KOPT-K1 (cell line): ENCODE measurements at regions not wholly inside any gene's neighbourhood (a gene's known extent, or its start where the extent isn't known, plus 50 kb on each side); places are given as distances from the start of the nearest gene placed in this dataset.

Experiments
- H3K27ac ChIP-seq: fragments of 200-600 bp; sonication (generic); 2 replicates; pipeline ENCODE4 v1.5.1; 2016; ENCODE audit warnings: antibody characterized with exemption, mild to moderate bottlenecking, low read depth, low read length; ENCODE audit not compliant: poor library complexity, severe bottlenecking
- H3K36me3 ChIP-seq: fragments of 200-600 bp; sonication (generic); 2 replicates; pipeline ENCODE4 v1.5.1; 2017; ENCODE audit warnings: antibody characterized with exemption, mild to moderate bottlenecking, low read length, moderate library complexity; ENCODE audit not compliant: insufficient read depth
- H3K9me3 ChIP-seq: fragments of 200-600 bp; sonication (generic); 2 replicates; pipeline ENCODE4 v1.5.1; 2017; ENCODE audit warnings: antibody characterized with exemption, low read length, mild to moderate bottlenecking; ENCODE audit not compliant: insufficient read depth, poor library complexity, severe bottlenecking

DNA sequence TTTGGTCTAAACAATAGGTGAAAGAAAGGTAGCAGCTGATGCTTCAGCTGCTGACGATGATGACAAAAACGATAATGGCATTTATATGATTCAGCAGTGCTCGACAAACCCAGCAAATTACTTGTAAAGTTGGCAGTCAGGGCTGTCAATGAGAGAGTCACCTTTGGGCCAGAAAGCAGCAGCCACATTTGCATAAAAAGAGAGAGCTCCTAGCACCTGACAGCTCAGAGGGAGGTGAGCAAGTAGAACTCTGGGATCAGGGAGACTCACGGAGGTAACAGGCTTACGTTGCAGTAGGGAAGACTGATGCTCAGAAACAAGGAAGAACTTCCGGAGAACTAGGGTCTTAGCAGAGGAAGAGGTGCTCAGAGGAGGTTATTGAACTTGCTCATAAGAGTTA is 291.9 kb upstream of the ZFHX3 start:
- H3K27ac ChIP-seq: no peak overlapping the region
- H3K9me3 ChIP-seq: no peaks in the 10 kb centered on the region
- no peaks in the 10 kb centered on the region for H3K36me3 ChIP-seq

DNA sequence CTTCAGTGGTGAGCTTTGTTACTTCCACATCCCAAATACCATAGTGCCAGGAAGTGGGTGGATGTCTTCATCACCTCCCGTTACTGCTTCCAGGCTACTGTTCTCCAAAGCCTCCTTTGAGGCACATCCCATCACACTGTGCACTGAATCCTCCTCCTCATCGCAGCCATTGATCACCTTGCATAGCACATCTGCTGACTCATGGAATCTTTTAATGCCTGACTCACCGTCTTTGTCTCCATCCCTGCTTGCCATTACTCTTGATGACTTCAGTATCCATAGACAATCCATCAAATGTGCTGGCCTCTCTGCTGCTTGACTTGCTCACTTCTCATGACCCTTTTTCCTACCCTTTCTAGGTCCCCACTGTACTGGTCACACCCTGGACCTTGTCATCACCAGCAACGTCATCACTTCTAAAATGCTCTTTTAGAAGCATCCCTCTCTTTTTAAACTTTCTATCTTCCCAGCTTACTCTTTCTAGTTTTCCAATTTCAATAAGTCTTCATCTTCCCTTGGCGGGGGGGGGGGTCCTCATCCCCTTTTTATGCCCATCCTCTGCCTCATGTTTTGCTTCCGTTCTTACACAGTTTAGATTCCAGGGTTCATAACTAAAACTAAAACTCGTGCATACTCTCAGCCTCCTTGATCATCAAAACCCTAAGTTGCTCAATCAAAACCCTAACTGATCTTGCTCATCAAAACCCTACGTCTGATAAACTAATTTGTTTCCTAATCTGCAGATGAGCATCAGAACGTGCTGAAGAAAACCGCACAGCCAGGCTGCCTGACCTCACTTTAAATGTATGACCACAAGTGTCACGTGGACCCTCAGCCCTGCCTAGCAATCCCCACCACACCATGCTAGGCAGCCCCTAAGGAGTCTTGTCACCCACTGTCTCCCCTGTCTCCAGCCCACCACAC is 289.7 kb upstream of the ZFHX3 start:
- H3K9me3 ChIP-seq: no peaks in the 10 kb centered on the region
- H3K36me3 ChIP-seq: no peaks in the 10 kb centered on the region
- H3K27ac ChIP-seq: no peak overlapping the region

DNA sequence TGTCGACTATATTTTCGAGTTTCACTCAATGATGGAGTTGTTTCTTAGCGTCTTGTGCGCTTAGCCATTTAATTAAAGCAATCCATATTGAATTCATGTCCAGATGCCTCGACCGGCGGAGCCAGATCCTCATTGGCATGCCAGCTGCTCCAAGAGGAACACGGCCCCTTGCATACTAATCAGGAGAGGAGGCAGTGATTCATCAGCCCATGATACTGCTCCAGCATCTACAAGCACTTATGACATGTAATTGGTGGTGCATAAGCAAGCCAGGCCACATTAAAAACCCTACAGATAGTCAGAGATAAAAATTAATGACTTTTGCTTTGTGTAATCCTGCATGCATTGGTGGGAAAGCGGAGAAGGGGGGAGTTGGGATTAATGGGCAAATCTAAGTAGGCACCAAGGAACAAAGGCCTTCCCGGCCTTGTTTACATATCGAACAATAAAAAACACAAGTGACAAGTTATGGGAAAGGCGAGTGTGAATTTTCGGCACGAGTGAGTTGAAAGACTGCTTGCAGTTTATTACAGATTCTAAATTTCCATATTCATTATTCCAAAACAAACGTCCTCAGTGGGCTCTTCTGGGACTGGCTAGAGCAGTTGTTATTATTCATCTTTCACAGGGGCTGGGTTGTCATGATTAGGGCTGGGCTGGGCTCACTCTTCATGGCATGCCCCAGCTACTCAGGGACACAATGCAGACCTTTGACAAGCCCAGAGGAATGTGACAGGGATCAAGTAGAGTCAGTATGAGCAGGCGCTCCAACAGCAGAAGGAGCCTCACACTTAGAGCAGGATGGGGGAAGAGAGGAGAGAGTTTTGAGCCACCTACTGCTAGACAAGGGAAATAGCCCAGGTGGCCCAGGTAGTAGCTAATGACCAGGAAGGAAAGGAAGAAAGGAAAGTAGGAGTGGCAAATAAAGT is 281.7 kb upstream of the ZFHX3 start:
- no peaks in the 10 kb centered on the region for H3K36me3 ChIP-seq
- H3K9me3 ChIP-seq: no peaks in the 10 kb centered on the region
- H3K27ac ChIP-seq: no peak overlapping the region

DNA sequence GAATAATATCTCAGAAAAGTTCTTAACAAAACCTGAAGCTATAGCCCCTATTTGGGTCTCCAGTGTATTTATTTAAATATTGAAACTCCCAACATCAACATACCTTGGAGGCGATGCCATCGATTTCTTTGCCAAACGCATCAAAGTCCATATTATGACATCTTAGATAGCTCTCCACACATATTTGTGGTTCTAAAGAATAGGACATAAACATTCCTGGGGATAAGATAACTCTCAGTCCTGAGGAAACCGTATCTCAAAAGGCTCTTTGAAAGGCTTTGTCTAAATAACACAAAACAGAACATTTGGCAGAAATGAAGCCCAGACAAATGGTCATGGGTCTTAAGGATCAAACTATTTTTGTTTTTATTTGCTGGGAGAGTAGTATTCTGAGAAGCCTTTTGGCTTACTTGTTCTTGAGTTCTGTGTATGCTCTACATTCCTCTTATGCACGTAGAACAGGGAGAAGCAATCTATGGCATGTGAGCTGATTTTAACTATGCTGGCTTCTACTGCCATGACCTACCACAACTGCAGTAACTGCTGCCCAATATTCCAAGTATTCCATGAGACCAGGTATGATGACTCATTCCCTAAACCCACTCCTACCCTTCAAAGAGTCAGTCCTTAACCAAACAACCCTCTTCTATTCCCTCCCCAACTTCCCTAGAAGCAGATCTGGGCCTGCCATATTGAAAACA is 279.0 kb upstream of the ZFHX3 start:
- H3K27ac ChIP-seq: no peak overlapping the region
- no peaks in the 10 kb centered on the region for H3K9me3 ChIP-seq
- no peaks in the 10 kb centered on the region for H3K36me3 ChIP-seq

DNA sequence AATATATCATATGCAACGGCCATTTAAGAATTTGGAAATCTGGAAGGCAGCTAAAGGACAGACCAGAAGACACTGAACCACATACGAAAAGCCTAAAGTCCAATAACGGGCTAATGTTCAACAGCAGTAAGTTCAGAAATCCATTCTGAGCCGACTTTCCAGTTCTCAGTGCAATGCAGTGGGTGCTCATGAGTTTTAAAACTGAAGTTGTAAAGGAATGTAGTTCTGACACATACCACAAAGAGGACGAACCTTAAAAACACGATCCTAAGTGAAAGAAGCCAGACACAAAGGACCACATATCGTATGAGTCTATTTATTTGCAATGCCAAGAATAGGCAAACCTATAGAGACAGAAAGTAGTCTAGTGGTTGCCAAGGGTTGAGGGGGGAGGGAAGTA is 278.3 kb upstream of the ZFHX3 start:
- H3K9me3 ChIP-seq: no peaks in the 10 kb centered on the region
- no peak overlapping the region for H3K27ac ChIP-seq
- H3K36me3 ChIP-seq: no peaks in the 10 kb centered on the region

DNA sequence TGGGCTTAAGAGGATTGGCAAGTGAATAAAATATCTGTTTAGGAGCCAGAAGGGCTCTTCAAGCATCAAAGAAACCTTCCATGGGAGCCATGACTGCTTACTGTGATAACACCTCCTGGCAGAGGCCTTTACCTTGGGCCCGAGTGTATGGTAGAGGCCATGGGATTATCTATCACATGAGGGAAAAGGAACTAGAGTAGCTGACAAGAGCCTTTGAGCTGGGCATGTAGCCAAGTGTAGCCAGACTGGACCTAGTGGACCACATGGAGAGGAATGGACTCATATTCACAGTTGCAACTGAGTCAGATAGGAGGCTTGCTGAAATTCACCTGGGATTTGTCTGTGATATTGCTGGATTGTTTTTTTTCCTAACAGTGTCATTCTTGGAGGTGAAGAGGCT is 276.0 kb upstream of the ZFHX3 start:
- H3K36me3 ChIP-seq: no peaks in the 10 kb centered on the region
- no peaks in the 10 kb centered on the region for H3K9me3 ChIP-seq
- H3K27ac ChIP-seq: no peak overlapping the region

DNA sequence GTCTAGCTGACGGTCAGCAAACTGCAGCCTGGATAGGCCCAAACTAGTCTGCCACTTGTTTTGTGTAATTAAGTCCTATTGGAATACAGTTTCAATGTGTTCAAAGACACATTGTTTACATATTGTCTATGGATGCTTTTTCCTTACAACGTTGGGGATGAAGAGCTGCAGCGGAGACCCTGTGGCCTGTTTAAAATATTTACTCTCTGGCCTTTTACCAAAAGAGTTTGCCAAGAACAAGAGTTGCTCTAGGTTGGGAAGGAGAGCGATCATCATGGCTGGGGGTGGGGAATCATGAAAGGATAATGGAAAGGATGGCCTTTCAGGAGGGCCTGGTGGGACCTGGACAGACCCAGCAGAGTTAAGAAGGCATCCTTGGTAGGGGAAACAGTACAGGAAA is 274.9 kb upstream of the ZFHX3 start:
- Histone ChIP-seq H3K36me3 (no peaks in the 10 kb centered on the region), H3K27ac (no peak overlapping the region), H3K9me3 (no peaks in the 10 kb centered on the region)

DNA sequence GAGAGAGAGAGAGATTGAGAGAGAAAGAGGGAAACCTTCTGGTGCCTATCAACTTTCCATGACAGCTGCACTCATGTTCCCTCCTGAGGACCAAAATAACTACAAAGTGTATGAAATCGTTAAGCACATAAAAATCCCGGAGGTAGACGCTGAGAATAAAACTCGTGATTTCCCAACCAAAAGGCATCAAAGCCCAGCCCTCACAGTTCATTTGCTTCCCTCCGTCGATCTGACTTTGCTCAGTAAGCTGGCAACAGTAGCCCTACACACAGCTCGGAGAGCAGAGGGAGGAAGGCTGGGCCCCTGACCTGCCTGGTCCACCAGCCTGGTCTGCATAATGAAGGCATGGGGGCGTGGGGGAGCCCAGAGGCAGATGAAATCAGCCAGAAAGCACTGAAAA is 273.9 kb upstream of the ZFHX3 start:
- H3K36me3 ChIP-seq: no peaks in the 10 kb centered on the region
- H3K9me3 ChIP-seq: no peaks in the 10 kb centered on the region
- H3K27ac ChIP-seq: no peak overlapping the region

DNA sequence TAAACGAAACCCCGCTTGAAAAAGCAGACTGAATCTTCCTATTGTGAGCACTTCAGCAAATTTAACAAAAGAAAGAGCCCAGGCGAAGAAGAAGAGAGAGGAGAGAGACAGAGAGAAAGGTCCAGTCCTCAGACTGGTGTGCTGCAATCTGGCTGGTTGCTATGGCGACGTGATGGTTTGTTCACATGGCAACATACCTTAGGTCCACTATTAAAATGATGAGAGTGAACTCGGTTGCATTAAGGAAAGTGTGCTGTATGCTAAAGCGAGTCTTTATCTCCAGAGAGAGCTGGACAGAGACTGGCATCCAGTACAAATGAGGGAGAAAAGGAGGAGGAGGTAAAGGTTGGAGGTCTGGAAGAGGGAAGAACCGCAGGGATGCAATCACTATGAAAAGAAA is 271.8 kb upstream of the ZFHX3 start:
- Histone ChIP-seq H3K9me3 (no peaks in the 10 kb centered on the region), H3K36me3 (no peaks in the 10 kb centered on the region), H3K27ac (no peak overlapping the region)

DNA sequence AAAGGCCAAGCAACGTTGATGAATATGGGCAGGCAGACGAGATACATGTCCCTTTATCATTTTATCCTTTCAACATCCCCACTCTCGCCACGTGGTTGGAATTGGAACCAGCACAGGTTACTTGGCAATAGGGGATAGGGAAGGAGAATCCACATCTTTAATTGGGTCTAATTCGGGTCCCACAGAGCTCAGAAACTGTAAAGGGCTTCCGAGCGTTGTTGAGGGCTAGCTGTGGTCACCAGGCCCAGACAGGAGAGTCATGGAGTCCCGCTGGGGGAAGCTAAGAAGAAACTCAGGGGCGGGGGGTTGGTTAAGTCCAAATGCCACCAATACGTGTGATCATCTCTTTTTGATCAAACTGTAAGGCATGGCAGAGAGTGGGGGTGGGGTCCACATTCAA is 271.3 kb upstream of the ZFHX3 start:
- Histone ChIP-seq H3K36me3 (no peaks in the 10 kb centered on the region), H3K27ac (no peak overlapping the region), H3K9me3 (no peaks in the 10 kb centered on the region)

DNA sequence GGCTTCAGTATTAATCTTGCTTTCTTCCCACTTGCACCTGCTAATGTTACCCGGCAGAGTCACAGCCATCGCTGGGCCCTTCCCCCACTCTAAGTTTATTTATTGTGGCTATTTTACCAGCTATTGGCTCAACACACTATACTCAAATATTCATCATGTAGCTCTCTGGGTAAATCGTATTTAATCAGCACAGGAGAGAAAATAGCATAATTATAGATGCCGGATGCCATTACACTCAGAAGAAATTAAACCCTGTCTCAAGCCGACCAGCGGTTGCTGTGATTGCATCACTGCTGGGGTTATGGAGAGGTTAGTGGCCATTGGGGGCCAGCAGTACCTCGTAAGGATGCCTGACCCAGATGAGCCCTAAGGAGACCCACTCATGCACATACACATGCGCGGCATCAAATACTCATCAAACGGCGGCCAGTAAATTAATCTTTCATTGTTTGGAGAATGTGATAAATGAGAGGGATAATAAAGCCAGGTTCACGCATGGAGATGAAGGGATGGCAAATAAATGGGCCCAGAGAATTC is 269.5 kb upstream of the ZFHX3 start:
- Histone ChIP-seq H3K27ac (no peak overlapping the region), H3K36me3 (no peaks in the 10 kb centered on the region), H3K9me3 (no peaks in the 10 kb centered on the region)

DNA sequence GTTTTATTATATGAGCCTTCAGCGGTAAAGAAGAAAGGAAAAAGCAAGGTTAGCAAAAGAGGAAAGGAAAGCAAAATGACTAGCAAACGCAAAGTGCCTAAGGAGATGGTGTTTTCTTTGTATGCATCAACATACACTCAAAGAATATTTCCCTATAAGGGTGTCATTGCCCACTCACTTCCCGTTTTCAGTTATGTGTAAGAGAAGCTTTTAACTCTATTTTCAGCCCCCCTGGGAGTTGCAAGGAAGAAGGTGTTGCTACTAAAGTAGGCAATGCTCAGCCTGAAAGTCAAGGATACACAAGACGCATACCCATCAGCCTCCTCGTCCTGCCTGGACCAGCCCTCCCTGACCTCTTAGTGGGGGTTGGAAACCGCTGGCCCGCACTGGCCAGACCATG is 267.7 kb upstream of the ZFHX3 start:
- Histone ChIP-seq H3K27ac (no peak overlapping the region), H3K9me3 (no peaks in the 10 kb centered on the region)

DNA sequence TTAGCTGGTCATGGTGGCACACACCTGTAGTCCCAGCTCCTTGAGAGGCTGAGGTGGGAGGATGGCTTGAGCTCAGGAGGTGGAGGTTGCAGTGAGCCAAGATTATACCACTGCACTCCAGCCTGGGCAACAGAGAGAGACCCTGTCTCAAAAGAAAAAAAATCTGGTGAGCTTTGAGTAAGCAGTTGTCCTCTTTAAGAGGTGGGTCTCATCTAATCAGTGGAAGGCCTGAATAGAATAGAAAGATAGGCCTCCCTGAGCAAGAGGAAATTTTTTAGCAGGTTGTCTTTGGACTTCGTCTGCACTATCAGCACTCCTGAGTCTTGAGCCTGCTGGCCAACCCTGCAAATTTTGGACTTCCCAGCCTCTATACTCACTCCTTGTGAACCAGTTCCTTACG is 266.0 kb upstream of the ZFHX3 start:
- no peak overlapping the region for H3K27ac ChIP-seq
- no peaks in the 10 kb centered on the region for H3K36me3 ChIP-seq
- H3K9me3 ChIP-seq: no peaks in the 10 kb centered on the region

More for the DNA sequence above, 267.7 kb upstream of the ZFHX3 start:
- H3K36me3 ChIP-seq: no peaks in the 10 kb centered on the region

DNA sequence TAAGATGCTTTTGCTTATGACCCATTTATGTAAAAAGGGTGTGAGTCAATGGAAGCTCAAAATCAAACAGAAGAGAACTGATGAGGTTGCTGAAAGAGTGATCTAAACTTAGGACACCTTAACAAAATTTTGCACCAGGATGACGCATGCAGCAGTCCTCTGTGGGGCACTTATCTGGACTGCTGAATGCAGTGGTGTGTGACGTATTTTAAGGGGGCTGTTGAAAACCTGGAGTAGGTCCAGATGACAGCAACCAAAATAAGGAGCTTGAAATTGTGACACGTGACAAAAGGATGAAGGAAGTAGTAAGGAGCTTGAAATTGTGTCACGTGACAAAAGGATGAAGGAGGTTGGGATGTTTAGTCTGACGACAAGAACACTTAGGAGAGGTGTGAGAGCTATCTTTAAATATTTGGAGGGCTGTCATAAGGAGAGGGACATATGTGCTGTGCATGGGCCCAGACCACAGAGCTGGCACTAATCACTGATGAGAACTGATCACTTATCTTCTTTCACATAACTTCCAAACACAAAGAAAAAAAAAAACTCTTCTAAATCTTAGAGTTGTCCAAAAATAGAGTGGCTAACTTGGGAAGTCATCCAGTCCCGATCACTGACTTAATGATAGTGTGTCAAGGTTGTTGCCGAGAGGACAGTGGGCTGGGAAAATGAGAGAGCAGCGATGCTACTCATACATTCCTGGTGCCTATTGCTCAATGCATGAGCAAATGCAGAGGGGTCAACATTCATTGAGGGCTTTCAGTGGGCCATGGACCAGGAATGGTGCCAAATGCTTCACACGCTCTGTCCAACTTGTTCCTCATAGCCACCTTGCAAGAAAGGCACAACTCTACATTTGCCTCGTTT is 264.2 kb upstream of the ZFHX3 start:
- Histone ChIP-seq H3K36me3 (no peaks in the 10 kb centered on the region), H3K9me3 (no peaks in the 10 kb centered on the region), H3K27ac (no peak overlapping the region)
